NCI-H82 treated with DMSO at 0.1 percent for 48 hours (cell line): ENCODE measurements at regions not wholly inside any gene's neighbourhood (a gene's known extent, or its start where the extent isn't known, plus 50 kb on each side); places are given as distances from the start of the nearest gene placed in this dataset.
A peak's percentile ranks its signal among the peaks of the same experiment; 100 is the strongest.
"Not testable (repeated sequence)": the region's sequence is repeated elsewhere in the genome, so short reads cannot be mapped to it uniquely, and the experiment has no call there.

ENCODE experiments used
- DNase-seq: peaks from one replicate; lab custom pipeline; 2025; ENCODE audit not compliant: unreplicated experiment; lab: John Stamatoyannopoulos, UW

DNA sequence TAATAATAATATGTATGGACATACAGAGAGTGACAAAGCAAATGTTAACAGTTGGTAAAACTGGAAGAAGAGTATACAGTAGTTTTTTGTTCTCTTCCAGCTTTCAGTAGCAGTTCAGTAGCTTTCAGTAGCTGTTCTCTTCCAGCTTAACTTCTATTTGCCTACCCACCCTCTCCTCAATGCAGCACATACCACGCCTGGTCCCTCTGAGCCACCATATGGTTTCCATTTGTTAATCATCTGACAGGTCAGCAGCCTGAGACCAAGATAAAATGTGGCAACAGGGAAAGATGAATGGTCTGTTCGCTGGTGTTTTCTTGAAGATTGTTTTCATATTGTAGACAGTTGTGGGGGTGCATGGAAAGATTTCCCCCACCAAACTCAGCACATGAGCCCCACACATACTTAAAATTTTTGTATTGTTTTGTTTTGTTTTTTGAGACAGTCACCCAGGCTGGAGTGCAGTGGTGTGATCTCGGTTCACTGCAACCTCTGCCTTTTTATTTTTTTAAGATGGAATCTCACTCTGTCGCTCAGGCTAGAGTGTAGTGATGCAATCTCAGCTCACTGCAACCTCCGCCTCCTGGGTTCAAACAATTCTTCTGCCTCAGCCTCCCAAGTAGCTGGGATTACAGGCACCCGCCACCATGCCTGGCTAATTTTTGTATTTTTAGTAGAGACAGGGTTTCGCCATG is 56.8 kb downstream of the ATP6V0E2 start:
- DNase-seq, result peak; percentile 9

DNA sequence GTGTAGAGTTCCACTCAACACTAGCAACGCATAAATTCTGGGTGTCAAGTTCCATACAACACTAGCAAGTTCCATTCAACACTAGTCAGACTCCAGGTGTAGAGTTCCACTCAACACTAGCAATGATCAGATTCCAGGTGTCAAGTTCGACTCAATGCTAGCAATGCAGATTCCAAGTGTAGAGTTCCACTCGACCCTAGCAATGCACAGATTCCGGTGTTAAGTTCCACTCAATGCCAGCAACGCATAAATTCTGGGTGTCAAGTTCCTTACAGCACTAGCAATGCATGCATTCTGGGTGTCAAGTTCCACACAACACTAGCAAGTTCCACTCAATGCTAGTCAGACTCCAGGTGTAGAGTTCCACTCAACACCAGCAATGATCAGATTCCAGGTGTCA is 60.0 kb downstream of the ATP6V0E2 start:
- not testable (repeated sequence) for DNase-seq

DNA sequence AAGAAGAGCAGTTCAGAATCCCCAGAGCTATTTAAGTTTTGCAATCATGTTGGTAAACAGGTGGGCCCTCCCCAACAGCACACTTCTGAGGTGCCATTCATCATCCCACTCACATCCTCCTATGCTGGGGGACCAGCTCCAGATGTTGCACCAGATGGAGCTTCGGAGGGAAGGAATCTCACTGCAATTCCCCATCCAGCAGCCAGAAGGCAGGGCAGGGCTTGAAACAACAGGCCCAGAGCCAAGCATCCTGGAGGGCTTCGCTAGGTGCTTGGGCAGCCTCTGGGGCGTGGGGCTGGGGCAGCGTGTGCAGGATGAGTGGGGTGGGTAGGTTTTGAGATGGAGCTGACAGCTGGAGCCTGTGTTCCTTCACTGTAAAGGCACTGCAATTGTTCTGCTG is 73.6 kb downstream of the ATP6V0E2 start:
- not testable (repeated sequence) for DNase-seq

DNA sequence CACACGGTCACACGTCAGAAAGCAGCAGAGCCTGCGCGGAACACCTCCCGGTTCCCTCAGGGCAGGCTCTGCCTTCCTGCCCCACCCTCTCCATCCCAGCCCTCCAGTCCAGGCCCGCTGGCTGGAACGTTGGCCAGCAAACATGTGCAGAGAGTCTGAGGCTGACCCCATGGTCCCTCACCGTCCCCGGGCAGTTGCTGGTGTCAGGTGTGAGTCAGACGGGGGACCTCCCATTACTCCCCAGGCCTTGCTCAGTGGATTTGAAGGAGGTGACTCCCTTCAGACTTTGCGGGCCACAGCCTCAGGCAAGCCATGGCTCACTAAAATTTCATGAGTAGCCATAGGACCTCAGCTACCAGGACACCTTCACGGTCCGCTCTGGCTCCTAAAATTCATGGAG is 74.7 kb downstream of the ATP6V0E2 start:
- DNase-seq, result not testable (repeated sequence)

DNA sequence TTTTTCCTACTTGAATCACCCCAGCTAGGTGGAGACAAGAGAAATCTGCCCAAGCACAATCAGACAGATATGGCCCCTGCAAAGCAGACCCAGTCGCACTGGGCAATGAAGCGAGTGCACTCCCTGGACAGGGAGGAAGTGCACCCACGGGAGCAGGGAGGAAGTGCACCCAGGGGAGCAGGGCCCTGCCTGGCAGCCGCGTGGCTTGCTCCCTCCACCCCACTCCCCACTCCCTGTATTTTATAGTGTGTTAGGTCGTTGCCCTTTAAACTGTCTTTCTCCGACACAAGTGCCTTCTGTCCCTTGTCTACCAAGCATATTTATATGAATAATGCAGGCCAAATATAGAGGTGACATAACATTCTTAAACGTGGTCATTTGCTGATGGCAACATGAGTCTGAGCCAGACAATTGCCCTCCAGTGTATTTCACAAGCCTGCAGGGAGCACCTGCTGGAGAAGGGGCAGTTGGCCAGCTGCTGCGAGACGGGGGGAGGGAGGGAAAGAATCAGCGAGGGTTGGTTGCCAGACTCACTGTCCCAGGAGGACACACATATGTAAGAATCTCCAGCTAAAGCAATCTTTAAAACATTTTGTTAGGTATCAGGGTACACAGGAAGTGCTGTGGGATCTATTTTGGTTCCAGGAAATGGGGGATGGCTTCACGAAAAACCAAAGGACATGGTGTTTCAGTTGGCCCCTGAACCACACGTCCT is 76.3 kb downstream of the ATP6V0E2 start:
- DNase-seq, result not testable (repeated sequence)

DNA sequence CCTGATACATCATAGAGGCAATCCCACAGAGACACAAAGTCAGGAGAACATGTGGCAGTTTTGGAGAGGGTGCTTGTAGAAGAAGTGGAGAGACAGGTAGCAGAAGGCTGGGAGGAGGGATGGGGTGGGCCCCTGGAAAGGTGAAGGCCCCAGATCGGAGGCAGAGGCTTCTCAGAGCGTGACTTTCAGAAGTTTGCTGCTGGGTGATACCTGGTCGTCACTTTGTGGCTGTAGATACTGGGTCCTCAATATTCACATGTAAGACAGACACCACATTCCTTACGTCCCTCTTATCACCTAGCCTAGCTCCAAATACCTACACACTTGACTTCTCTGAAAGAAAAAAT is 76.8 kb downstream of the ATP6V0E2 start:
- DNase-seq, result not testable (repeated sequence)

DNA sequence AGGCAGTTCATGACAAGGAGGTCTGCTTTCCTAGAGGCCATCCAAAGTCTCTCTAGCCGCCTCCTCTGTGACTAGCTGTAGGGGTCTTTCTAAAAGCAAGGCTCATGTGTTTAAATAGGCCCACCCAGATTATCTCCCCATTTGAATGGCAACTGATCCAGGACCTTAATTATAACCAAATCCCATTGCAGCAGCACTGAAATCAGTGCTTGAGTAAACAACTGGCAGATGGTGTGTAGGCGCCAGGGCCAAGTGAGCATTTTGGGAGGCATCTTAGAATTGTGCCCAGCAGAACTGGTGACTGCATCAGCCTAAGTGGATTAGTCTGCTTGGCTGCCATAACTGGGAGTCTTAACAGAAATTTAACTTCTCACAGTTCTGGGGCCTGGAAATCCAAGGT is 77.8 kb downstream of the ATP6V0E2 start:
- DNase-seq, result peak; percentile 82

DNA sequence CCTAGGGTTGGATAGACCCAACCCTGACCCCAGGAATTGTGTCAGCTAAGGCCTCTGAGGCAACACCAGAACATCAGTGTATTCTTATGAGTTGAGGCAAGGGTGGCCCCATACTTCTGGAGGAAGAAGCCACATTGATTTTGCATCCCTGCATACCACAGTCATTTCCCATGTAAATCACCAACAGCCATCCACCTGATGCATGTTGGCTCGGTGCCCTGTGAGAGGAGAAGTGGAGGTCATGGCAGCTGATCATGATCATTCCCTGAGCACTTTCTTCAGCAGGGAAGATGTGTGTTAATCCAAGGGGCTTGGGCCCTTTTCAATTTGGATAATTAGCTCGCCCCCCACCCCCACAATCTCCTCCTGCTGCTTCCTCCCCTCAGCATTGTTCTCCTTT is 85.1 kb downstream of the ATP6V0E2 start:
- DNase-seq, result not testable (repeated sequence)

DNA sequence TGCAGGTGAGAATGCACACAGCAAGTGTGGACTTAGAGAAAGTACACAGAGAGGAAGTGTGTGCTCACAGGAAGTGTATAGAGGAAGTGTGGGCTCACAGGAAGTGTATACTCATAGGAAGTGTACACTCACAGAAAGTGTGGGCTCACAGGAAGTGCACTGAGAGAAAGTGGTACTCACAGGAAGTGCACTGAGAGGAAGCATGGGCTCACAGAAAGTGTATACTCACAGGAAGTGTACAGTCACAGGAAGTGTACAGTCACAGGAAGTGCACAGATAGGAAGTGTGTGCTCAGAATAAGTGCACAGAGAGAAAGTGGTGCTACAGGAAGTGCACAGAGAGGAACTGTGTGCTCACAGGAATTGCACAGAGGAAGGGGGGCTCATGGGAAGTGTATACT is 87.1 kb downstream of the ATP6V0E2 start:
- not testable (repeated sequence) for DNase-seq

DNA sequence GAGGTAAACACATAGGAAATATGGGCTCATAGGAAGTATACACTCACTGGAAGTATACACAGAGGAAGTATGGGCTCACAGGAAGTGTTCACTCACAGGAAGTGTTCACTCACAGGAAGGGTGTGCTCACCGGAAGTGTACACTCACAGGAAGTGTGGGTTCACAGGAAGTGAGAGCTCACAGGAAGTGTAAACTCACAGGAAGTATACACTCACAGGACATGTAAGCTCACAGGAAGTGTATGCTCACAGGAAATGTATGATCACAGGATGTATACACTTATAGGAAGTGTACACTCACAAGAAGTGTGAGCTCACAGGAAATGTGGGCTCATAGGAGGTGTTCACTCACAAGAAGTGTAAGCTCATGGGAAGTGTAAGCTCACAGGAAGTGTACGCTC is 88.1 kb downstream of the ATP6V0E2 start:
- DNase-seq, result not testable (repeated sequence)

DNA sequence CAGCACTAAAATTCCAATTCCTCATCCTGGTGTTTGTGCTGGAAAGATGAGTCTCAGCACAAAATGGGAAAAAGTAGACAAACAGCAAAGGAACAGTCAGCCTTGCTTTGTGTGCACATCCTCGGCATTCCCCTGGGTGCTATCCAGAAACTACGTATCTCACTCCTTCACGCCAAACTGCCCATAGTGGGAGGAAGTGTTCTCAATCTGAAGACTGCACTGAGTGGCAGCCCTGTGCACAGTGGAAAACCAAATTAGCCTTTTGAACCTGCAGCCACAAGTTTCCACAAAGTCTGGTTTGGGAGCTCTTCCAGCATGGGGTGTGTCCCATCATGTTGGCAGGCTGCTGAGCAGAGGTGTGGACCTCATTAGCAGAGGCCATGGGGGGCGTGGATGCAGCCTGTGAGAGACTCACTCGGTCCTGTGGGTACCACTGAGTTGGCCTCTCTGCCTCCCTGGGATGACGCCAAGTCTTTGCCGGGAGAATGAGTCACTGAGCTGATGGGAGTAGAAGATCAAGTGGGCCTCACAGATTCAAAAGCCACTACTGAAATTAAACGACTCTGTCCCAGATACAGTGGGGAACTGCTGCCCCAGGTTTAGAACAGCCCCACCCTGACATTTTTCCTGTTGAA is 89.0 kb downstream of the ATP6V0E2 start:
- not testable (repeated sequence) for DNase-seq

DNA sequence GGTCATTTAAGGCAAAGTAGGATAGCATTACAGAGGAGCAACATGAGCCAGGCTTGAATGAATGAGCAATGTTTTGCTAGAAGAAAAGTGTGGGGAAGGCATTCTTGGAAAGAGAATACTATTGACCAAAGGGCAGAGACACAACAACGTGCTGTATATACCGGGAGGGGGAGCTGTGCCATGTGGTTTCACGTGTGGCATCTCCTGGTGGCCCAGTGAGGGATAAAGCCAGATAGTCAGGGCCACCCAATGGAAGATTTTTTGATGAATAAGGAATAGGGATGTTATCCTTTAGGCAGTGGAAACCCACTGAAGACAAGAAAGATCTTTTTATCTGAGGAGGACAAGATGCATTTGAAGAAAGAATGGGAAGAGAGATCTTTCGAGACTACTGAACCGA is 90.2 kb downstream of the ATP6V0E2 start:
- DNase-seq, result not testable (repeated sequence)

DNA sequence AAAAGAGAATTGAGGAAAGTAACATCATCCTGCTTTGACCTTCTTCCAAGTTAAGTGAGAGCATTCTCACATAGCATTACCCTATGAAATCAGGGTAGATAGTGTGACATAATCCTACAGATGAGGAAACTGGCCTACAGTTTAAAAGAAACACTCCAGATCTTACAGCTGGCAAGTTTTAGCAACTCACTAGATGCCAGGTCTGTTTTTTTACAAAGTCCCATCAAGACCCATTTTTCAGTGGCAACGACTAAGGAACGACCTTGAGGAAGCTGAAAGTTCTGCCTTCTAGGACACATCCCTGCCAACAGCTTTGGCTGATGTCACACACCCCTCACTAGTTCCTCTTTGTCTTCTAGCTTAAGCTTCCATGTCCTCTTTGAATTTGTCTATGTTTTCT is 92.7 kb downstream of the ATP6V0E2 start:
- DNase-seq, result not testable (repeated sequence)

DNA sequence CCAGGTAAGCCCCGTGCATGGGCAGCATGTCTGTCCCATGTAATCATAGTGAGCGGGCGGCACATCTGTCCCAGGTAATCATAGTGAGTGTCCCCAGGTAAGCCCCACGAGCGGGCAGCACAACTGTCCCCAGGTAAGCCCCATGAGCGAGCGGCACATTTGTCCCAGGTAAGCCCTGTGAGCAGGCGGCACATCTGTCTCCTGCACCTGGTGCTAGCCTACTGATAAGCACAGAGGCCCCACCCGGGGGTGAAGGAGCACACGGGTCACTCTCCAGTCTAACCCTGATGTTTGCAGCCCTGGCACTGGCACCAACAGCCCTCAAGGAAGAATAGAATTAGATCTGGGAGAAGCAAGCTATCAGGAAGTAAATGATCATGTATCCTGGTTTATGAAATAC is 99.2 kb downstream of the ATP6V0E2 start:
- DNase-seq, result not testable (repeated sequence)

DNA sequence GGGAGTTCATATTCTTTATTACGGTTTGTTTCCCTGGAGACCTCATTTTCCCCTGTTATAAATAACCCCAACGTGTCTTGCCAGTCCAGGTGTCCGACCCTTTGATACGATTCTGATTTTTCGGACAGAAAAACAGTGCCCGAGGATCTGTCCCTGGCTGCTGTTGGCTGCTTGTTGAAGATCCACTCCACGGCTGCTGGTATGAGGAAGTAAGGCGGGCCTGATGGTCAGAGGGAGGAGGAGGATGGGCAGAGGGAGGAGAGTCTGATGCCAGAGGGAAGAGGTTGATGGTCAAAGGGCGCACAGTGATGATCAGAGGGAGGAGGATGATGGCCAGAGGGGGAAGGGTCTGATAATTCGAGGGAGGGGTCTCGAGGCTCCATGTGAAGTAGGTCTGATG is 99.9 kb downstream of the ATP6V0E2 start:
- DNase-seq, result not testable (repeated sequence)

DNA sequence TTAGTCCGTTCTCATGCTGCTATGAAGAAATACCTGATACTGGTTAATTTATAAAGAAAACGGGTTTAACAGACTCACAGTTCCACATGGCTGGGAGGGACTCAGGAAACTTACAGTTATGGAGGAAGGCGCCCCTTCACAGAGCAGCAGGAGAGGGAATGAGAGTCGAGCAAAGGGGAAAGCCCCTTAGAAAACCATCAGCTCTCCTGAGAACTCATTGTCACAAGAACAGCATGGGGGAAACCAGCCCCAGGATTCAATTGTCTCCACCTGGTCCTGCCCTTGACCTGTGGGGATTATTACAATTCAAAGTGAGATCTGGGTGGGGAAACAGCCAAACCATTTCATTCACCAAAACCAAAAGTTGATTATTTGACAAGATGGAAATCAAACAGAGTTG is 101.8 kb downstream of the ATP6V0E2 start:
- DNase-seq, result not testable (repeated sequence)

DNA sequence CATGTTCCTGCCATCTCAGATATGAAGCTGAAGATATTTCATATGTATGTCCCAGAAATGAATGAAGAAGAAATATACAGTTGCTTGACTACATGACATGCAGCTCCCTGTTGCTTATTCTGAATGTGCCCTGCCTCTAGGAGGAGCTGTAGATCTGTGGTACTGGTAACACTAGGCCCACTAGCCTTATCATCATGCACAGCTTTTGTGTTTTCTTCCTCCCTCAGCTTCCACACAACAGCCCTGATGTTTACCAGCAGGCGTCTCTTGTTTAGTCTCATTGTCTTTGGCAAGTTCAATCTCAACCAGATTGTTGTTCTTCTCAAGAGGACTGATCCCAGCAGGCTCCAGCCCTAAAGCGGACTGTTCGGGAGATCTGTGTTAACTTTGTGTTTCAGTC is 104.8 kb downstream of the ATP6V0E2 start:
- not testable (repeated sequence) for DNase-seq

DNA sequence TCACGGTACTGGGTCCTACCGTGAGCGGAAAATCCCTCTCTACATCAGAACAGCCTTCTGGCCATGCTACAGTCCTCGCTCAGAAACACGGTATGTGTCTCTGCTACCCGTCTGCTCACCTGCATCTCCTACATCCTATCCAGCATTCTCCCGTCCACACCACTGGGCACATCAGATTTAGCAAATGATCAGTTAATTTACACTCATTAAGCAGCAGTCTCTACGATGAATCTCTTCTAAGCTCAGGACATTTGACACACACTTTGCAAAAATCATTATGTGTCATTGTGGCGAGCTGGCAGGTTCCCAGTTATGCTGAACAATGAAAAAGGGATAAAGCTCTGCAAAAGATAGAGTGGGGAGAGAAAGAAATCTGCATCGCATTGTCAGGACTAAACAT is 105.2 kb downstream of the ATP6V0E2 start:
- not testable (repeated sequence) for DNase-seq

DNA sequence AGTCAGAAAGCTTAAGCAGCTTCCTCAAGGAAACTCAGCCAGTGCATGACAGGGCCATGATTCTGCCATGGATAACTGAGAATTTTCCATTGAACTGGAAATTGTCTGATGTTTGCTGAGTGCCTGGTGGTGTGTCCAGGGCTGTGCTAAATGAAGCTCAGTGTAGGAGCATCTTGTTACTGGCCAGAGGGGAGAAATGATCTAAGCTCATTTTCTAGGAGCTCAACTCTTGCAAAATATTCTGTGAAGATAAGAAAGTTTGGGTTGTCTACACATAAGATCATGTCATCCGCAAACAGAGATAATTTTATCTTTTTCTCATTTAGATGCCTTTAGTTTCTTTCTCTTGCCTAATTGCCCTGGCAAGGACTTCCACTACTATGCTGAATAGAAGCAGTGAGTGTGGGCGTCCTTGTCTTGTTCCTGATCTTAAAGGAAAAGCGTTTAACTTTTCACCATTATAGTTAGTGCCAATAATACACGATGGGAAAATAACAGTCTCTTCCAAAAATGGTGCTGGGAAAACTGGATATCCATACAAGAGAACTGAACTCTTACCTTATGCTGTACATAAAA is 108.9 kb downstream of the ATP6V0E2 start:
- not testable (repeated sequence) for DNase-seq

DNA sequence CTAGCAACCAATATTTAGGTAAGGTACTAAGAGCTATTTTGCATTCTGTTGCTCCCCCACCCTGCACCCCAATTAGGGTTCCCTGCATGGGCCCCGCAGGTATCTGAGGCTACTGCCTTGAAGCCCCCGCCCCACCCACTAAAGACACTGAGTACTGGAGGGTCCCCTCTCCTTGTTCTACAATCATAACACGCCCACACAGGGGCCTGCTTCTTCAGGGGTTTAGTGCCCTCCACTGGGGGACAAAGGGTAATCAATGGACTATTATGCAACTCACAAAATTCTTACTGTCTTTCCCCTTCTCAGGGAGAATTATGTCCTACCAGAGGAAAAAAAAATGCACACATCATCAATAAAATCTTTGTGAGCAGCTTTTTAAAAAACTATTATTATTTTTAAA is 113.1 kb downstream of the ATP6V0E2 start:
- not testable (repeated sequence) for DNase-seq

DNA sequence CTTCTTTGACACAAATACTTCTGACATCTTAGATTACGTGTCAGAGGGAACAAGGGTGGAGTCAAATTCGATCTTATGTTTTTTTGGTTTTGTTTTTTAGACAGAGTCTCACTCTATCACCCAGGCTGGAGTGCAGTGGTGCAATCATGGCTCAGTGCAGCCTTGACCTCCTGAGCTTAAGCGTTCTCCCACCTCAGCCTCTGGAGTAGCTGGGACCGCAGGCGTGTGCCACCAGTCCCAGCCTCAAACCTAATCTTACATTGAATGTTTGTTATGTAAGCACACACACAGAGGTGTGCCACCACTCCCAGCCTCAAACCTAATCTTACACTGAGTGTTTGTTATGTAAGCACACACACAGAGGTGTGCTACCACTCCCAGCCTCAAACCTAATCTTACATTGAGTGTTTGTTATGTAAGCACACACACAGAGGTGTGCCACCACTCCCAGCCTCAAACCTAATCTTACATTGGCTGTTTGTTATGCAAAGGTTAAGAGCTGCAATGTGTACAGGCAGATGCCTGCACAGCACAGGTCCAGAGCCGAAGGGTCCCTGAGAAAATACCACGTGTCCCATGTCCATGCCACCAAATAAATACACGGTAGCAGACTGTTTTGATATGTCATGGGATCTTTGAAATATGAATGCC is 118.0 kb downstream of the ATP6V0E2 start:
- not testable (repeated sequence) for DNase-seq
